AG08396 (cell line): ENCODE measurements at regions not wholly inside any gene's neighbourhood (a gene's known extent, or its start where the extent isn't known, plus 50 kb on each side); places are given as distances from the start of the nearest gene placed in this dataset.
A peak's percentile ranks its signal among the peaks of the same experiment; 100 is the strongest.
"Not testable (repeated sequence)": the region's sequence is repeated elsewhere in the genome, so short reads cannot be mapped to it uniquely, and the experiment has no call there.

Experiments
- DNase-seq: peaks from one replicate; pipeline ENCODE4 v3.0.0; 2012; ENCODE audit warnings: low spot score, mixed read lengths

GRCh38 chr5:92560698-92561401 is 1020.2 kb downstream of the NR2F1-AS1 start:
- DNase-seq = peak; percentile 11

GRCh38 chr5:92559781-92560180 is 1021.2 kb downstream of the NR2F1-AS1 start:
- DNase-seq = no peak

- no peak for DNase-seq
Measured at GRCh38 chr5:92559331-92559730, 1021.7 kb downstream of the NR2F1-AS1 start.

- DNase-seq = no peak
Measured at GRCh38 chr5:92556747-92557146, 1024.3 kb downstream of the NR2F1-AS1 start.

GRCh38 chr5:92554447-92555085 is 1026.5 kb downstream of the NR2F1-AS1 start:
- DNase-seq = no peak

- no peak for DNase-seq
Measured at GRCh38 chr5:92553326-92553725, 1027.7 kb downstream of the NR2F1-AS1 start.

- peak; percentile 70 for DNase-seq
Measured at GRCh38 chr5:92552206-92553160, 1028.5 kb downstream of the NR2F1-AS1 start.

- no peak for DNase-seq
Measured at GRCh38 chr5:92548346-92548745, 1032.7 kb downstream of the NR2F1-AS1 start.

- no peak for DNase-seq
Measured at GRCh38 chr5:92544596-92544995, 1036.4 kb downstream of the NR2F1-AS1 start.

GRCh38 chr5:92544036-92544435 is 1037.0 kb downstream of the NR2F1-AS1 start:
- no peak for DNase-seq

GRCh38 chr5:92543201-92543600 is 1037.8 kb downstream of the NR2F1-AS1 start:
- DNase-seq = no peak

- DNase-seq = not testable (repeated sequence)
Measured at GRCh38 chr5:92542017-92542416, 1039.0 kb downstream of the NR2F1-AS1 start.

- DNase-seq = peak; percentile 5
Measured at GRCh38 chr5:92527311-92528078, 1053.5 kb downstream of the NR2F1-AS1 start.

- no peak for DNase-seq
Measured at GRCh38 chr5:92525131-92525530, 1055.9 kb downstream of the NR2F1-AS1 start.

GRCh38 chr5:92519811-92520632 is 1061.0 kb downstream of the NR2F1-AS1 start:
- DNase-seq = no peak

GRCh38 chr5:92518318-92518904 is 1062.6 kb downstream of the NR2F1-AS1 start:
- peak; percentile 33 for DNase-seq

- no peak for DNase-seq
Measured at GRCh38 chr5:92514896-92515295, 1066.1 kb downstream of the NR2F1-AS1 start.

- no peak for DNase-seq
Measured at GRCh38 chr5:92513067-92513466, 1068.0 kb downstream of the NR2F1-AS1 start.

GRCh38 chr5:92508271-92508670 is 1072.7 kb downstream of the NR2F1-AS1 start:
- DNase-seq = no peak

- DNase-seq = peak; percentile 3
Measured at GRCh38 chr5:92505925-92506324, 1075.1 kb downstream of the NR2F1-AS1 start.
